Uterus (tissue), 3 donors: ENCODE measurements at regions not wholly inside any gene's neighbourhood (a gene's known extent, or its start where the extent isn't known, plus 50 kb on each side); places are given as distances from the start of the nearest gene placed in this dataset.

Experiments
- DNase-seq, 2 donors: peaks; one replicate each; pipeline ENCODE4 v3.0.0-alpha.2; 2019 to 2020
- H3K27ac ChIP-seq, 2 donors: fragments of 200-600 bp; sonication (generic); 1 replicate in 1 of 2; 2 replicates in 1 of 2; pipeline ENCODE4 v1.5.1; 2016 to 2018
- H3K27me3 ChIP-seq, 2 donors: fragments of 200-600 bp; sonication (generic); one replicate each; pipeline ENCODE4 v1.5.1; 2018 to 2019; ENCODE audit warnings: control low read depth in 1 of 2
- H3K36me3 ChIP-seq, 2 donors: fragments of 200-600 bp; sonication (generic); one replicate each; pipeline ENCODE4 v1.5.1; 2019; ENCODE audit warnings: control low read depth in 1 of 2
- H3K4me1 ChIP-seq, 2 donors: fragments of 200-600 bp; sonication (generic); one replicate each; pipeline ENCODE4 v1.5.1; 2018 to 2019; ENCODE audit warnings: control low read depth in 1 of 2
- H3K4me3 ChIP-seq, 2 donors: fragments of 200-600 bp; sonication (generic); 1 replicate in 1 of 2; 2 replicates in 1 of 2; pipeline ENCODE4 v1.5.1; 2018 to 2019; ENCODE audit warnings: mild to moderate bottlenecking in 1 of 2
- H3K9me3 ChIP-seq, 2 donors: fragments of 200-600 bp; sonication (generic); one replicate each; pipeline ENCODE4 v1.5.1; 2019; ENCODE audit warnings: control low read depth in 1 of 2
- POLR2A ChIP-seq, 2 donors: fragments of 450-650 bp; IDR thresholded peaks; one replicate each; pipeline ENCODE4 v1.6.1; 2016; ENCODE audit warnings: antibody characterized with exemption in 2 of 2, mild to moderate bottlenecking in 1 of 2, moderate library complexity in 1 of 2
- intact Hi-C: fragments of 100-400 bp; cut with DNase I; formaldehyde crosslinking; loops from one replicate; pipeline ENCODE4 v1.15.1; 2023; ENCODE audit warnings: low total_unique reads
- TF ChIP-seq, protein P1 (sequence below), 4 experiments: fragments of 200-600 bp in 2 of 4; fragments of 450-650 bp in 2 of 4; sonication (generic) in 2 of 4; IDR thresholded peaks; one replicate each; pipeline ENCODE4 v1.5.1; 2016 to 2019; ENCODE audit warnings: antibody characterized with exemption in 4 of 4, mild to moderate bottlenecking in 2 of 4, moderate library complexity in 1 of 4
- donor health status: DM: yes; HTN: yes; CAD: no.

DNA sequence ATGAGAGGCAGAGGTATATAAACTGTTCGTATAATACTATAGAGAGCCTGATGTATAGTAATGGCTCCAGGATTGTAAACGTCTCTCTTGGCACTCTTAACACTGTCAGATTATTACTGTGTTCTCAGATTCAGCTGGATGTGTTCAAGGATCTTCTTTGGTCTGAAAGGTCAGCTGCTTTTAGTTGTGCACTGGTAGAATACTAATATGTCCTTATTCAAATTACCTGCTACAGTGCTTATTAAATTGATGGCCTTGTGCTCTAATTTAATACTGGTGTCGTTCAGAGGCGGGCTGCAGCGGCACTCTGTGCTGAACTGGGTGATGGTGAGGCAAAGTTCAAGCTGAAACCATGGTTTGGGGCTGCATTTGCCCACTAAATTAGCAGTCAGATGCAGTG is 216.7 kb upstream of the ARRDC3 start:
- no peaks in the 10 kb centered on the region for H3K36me3 ChIP-seq
- no peaks in the 10 kb centered on the region for H3K4me1 ChIP-seq
- no peak overlapping the region for H3K4me3 ChIP-seq
- H3K9me3 ChIP-seq: no peaks in the 10 kb centered on the region
- DNase-seq: no peak
- intact Hi-C loops: no loop called here
- TF ChIP-seq, protein P1, sequence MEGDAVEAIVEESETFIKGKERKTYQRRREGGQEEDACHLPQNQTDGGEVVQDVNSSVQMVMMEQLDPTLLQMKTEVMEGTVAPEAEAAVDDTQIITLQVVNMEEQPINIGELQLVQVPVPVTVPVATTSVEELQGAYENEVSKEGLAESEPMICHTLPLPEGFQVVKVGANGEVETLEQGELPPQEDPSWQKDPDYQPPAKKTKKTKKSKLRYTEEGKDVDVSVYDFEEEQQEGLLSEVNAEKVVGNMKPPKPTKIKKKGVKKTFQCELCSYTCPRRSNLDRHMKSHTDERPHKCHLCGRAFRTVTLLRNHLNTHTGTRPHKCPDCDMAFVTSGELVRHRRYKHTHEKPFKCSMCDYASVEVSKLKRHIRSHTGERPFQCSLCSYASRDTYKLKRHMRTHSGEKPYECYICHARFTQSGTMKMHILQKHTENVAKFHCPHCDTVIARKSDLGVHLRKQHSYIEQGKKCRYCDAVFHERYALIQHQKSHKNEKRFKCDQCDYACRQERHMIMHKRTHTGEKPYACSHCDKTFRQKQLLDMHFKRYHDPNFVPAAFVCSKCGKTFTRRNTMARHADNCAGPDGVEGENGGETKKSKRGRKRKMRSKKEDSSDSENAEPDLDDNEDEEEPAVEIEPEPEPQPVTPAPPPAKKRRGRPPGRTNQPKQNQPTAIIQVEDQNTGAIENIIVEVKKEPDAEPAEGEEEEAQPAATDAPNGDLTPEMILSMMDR (IDR thresholded peaks at IDR 0.05): no peak
- TF ChIP-seq POLR2A (IDR thresholded peaks at IDR 0.05): no peak
- no peak overlapping the region for H3K27ac ChIP-seq
- no peaks in the 10 kb centered on the region for H3K27me3 ChIP-seq

DNA sequence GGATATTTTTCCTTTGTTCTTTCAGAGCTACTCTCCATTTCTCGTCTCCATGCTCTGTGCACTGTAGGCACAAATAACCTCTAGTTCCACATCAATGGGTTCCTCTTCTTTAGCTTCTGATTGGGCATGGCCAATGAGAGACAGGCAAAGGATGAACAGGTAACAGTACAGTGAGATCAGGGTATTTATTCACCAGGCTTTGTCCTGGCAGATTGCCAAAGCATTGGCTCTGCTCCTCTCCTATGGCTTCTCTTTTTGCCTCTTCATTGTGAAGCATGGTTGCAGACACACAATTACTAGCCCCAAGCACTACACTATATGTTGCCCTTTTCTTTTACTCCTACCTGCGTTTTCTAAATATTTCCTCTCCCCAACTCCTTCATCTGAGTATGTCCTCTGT is 215.1 kb upstream of the ARRDC3 start:
- TF ChIP-seq, protein P1 (IDR thresholded peaks at IDR 0.05): no peak
- TF ChIP-seq POLR2A (IDR thresholded peaks at IDR 0.05): no peak
- no peak for DNase-seq
- H3K27me3 ChIP-seq: no peaks in the 10 kb centered on the region
- H3K36me3 ChIP-seq: no peaks in the 10 kb centered on the region
- no peaks in the 10 kb centered on the region for H3K4me1 ChIP-seq
- intact Hi-C loops: no loop called here
- no peak overlapping the region for H3K4me3 ChIP-seq
- H3K9me3 ChIP-seq: no peaks in the 10 kb centered on the region
- no peak overlapping the region for H3K27ac ChIP-seq

DNA sequence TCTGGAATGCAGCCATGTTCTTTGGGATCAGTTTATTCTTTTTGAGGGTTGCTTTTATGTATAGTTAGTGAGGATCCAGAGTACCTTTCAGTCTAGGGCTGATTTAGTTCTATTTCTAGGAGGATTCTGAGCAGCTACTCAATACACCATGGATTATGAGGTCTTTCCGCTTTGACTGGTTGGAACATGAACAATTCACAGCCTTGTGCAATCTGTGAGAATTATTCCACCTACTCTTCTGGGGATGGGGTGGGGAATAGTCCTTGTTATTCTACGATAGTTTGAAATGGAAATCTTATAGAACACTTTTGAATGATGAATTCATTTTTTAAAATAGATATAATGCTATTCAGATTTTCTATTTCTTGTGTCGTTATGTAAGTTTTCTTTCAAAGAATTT is 212.3 kb upstream of the ARRDC3 start:
- H3K4me3 ChIP-seq: no peak overlapping the region

DNA sequence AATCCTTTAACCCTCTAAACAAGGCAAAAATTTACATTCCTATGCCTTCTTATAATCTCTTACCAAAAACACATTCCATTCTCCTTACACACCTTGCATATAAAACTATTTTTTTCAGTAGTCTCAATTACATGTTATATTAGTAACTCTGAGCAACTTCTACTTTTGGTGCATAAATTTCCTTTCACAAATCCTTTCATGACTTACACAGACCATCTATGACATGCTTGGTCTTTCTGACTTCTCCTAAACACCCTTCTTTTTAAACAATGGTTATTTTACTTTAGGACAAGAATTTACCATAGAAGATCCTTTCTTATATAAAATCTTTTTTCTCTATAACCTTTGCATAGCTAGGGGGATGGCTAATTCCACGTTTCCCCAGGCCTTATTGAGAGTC is 208.0 kb upstream of the ARRDC3 start:
- no peaks in the 10 kb centered on the region for H3K9me3 ChIP-seq
- no peaks in the 10 kb centered on the region for H3K27me3 ChIP-seq
- no peak overlapping the region for H3K27ac ChIP-seq
- intact Hi-C loops: no loop called here
- TF ChIP-seq, protein P1 (IDR thresholded peaks at IDR 0.05): no peak
- TF ChIP-seq POLR2A (IDR thresholded peaks at IDR 0.05): no peak
- H3K4me1 ChIP-seq: no peaks in the 10 kb centered on the region
- no peaks in the 10 kb centered on the region for H3K36me3 ChIP-seq
- no peak overlapping the region for H3K4me3 ChIP-seq
- DNase-seq: no peak

More for the DNA sequence above, 212.3 kb upstream of the ARRDC3 start:
- intact Hi-C loops: no loop called here
- no peak for DNase-seq
- no peak for TF ChIP-seq POLR2A (IDR thresholded peaks at IDR 0.05)
- TF ChIP-seq, protein P1 (IDR thresholded peaks at IDR 0.05): no peak
- Histone ChIP-seq H3K27ac (no peak overlapping the region), H3K4me1 (no peaks in the 10 kb centered on the region), H3K27me3 (no peaks in the 10 kb centered on the region), H3K9me3 (no peaks in the 10 kb centered on the region), H3K36me3 (no peaks in the 10 kb centered on the region)

DNA sequence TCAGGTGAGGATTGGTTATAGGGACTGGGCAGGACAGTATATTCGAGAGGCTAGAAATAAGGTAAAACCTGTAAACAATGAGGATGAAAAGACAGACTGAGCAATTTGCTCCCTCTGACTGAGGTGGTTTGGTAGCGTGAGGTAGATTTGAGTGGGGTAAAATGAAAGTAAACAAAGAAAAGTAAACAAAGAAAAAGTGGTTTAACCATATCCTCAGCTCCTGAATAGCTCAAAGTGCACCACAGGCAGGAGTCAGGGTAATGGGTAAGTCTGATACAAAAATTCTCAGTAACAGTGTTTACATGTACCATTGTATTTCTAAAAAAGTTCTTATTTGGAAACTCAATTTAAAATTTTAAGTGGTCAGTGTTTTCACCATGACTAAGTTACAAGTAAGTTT is 203.1 kb upstream of the ARRDC3 start:
- Histone ChIP-seq H3K4me3 (no peak overlapping the region), H3K9me3 (no peaks in the 10 kb centered on the region)
- intact Hi-C loops: no loop called here

More for the DNA sequence above, 203.1 kb upstream of the ARRDC3 start:
- Histone ChIP-seq H3K4me1 (no peaks in the 10 kb centered on the region), H3K27ac (no peak overlapping the region), H3K36me3 (no peaks in the 10 kb centered on the region), H3K27me3 (no peaks in the 10 kb centered on the region)
- TF ChIP-seq, protein P1 (IDR thresholded peaks at IDR 0.05): no peak
- no peak for TF ChIP-seq POLR2A (IDR thresholded peaks at IDR 0.05)
- no peak for DNase-seq
